ENCODE measurements at regions not wholly inside any gene's neighbourhood (a gene's known extent, or its start where the extent isn't known, plus 50 kb on each side); places are given as distances from the start of the nearest gene placed in this dataset.

DNA sequence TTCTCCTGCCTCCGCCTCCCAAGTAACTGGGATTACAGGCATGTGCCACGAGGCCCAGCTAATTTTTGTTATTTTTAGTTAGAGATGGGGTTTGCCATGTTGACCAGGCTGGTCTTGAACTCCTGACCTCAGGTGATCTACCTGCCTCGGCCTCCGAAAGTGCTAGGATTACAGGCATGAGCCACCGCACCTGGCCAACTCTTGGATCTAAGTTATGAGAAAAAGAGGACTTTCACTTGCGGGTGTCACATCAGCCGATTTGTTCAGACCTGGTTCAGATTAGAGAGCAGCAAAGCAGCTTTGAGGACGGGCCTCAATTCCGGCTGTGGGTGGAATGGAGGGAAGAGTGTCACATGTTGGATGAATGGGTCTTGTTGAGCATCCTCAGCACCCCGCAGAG, 61.0 kb upstream of the FGFR2 start:
- Histone ChIP-seq H3K27me3 (ENCODE audit: control insufficient read depth in 2 of 2, insufficient read depth in 2 of 2, low read length in 2 of 2) (no peaks in the 10 kb centered on the region), H3K36me3 (replicated peaks in 1 of 2; ENCODE audit: control insufficient read depth in 1 of 2, insufficient read depth in 2 of 2, low read length in 2 of 2) (no peaks in the 10 kb centered on the region), H3K9me3 (replicated peaks in 1 of 2; ENCODE audit: control insufficient read depth in 1 of 2, insufficient read depth in 1 of 2, low read length in 2 of 2) (no peaks in the 10 kb centered on the region), H4K20me1 (ENCODE audit: insufficient read depth, low read length) (no peaks in the 10 kb centered on the region), H3K27ac (ENCODE audit: low read depth in 1 of 2, low read length in 2 of 2) (no peak overlapping the region), H3K9ac (ENCODE audit: insufficient read depth, low read length, poor library complexity, severe bottlenecking) (no peak overlapping the region), H3K79me2 (ENCODE audit: insufficient read depth, low read length) (no peaks in the 10 kb centered on the region), H2AFZ (ENCODE audit: insufficient read depth, low read depth, low read length, poor library complexity, severe bottlenecking) (no peak overlapping the region), H3K4me2 (replicated peaks; ENCODE audit: extremely low read depth, low read length, poor library complexity, severe bottlenecking) (no peak overlapping the region), H3K4me1 (ENCODE audit: control insufficient read depth in 1 of 2, insufficient read depth in 2 of 2, low read length in 2 of 2) (no peaks in the 10 kb centered on the region), H3K4me3 (replicated peaks in 1 of 3; ENCODE audit: low read depth in 2 of 3, low read length in 3 of 3) (no peak overlapping the region)
- H3K36me3 Mint-ChIP-seq: no peaks in the 10 kb centered on the region
- H3K9me3 Mint-ChIP-seq: peaks cover 0 to 10% (median 2%) of the 10 kb centered on the region in 7 donors
- intact Hi-C loops (cut with micrococcal nuclease): no loop called here
- no peak for DNase-seq
- no peak overlapping the region for H3K27ac Mint-ChIP-seq
- peaks cover 3 to 7% (median 4%) of the 10 kb centered on the region in 3 donors for H3K27me3 Mint-ChIP-seq (ENCODE audit: low read depth in 3 of 3)
- no peak overlapping the region for H3K4me3 Mint-ChIP-seq
- WGBS (ENCODE audit: insufficient coverage): 95% methylated on average over 8 of the region's 10 CpGs
- no peaks in the 10 kb centered on the region for H3K4me1 Mint-ChIP-seq
- no peak for TF ChIP-seq CTCF (IDR thresholded peaks at IDR 0.05)

DNA sequence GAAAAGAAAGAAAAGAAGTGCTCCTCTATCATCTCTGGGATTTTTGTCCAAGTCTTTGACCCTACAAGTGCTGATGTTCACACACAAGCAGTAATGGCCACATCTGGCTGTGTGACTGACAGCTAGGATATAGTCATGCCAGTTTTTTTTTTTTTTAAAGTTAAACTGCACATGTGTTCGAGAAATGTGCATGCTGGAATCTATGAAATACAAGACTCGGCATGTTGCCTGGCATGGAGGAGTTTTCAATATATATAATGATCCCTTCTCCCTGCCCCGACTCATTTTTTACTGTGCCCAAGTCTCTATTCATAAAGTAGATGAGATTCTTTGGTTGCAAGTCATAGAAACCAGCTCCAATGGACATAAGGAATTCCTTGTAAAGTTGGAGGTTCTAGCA, 60.4 kb upstream of the FGFR2 start:
- H3K27me3 ChIP-seq (ENCODE audit: control insufficient read depth in 2 of 2, insufficient read depth in 2 of 2, low read length in 2 of 2): no peaks in the 10 kb centered on the region

More for the DNA sequence above, 60.4 kb upstream of the FGFR2 start:
- H3K27ac Mint-ChIP-seq: no peak overlapping the region
- no peak for TF ChIP-seq CTCF (IDR thresholded peaks at IDR 0.05)
- intact Hi-C loops (cut with micrococcal nuclease): no loop called here
- peaks cover 3 to 7% (median 4%) of the 10 kb centered on the region in 3 donors for H3K27me3 Mint-ChIP-seq (ENCODE audit: low read depth in 3 of 3)
- Histone ChIP-seq H3K9ac (ENCODE audit: insufficient read depth, low read length, poor library complexity, severe bottlenecking) (no peak overlapping the region), H3K4me3 (replicated peaks in 1 of 3; ENCODE audit: low read depth in 2 of 3, low read length in 3 of 3) (no peak overlapping the region), H3K4me1 (ENCODE audit: control insufficient read depth in 1 of 2, insufficient read depth in 2 of 2, low read length in 2 of 2) (no peaks in the 10 kb centered on the region), H4K20me1 (ENCODE audit: insufficient read depth, low read length) (no peaks in the 10 kb centered on the region), H3K9me3 (replicated peaks in 1 of 2; ENCODE audit: control insufficient read depth in 1 of 2, insufficient read depth in 1 of 2, low read length in 2 of 2) (no peaks in the 10 kb centered on the region), H2AFZ (ENCODE audit: insufficient read depth, low read depth, low read length, poor library complexity, severe bottlenecking) (no peak overlapping the region), H3K36me3 (replicated peaks in 1 of 2; ENCODE audit: control insufficient read depth in 1 of 2, insufficient read depth in 2 of 2, low read length in 2 of 2) (no peaks in the 10 kb centered on the region), H3K27ac (ENCODE audit: low read depth in 1 of 2, low read length in 2 of 2) (no peak overlapping the region), H3K4me2 (replicated peaks; ENCODE audit: extremely low read depth, low read length, poor library complexity, severe bottlenecking) (no peak overlapping the region), H3K79me2 (ENCODE audit: insufficient read depth, low read length) (no peaks in the 10 kb centered on the region)
- no CpG with 5 or more reads among the region's 3 CpGs for WGBS (ENCODE audit: insufficient coverage)
- H3K36me3 Mint-ChIP-seq: no peaks in the 10 kb centered on the region
- no peak overlapping the region for H3K4me3 Mint-ChIP-seq
- no peaks in the 10 kb centered on the region for H3K4me1 Mint-ChIP-seq
- no peak for DNase-seq
- H3K9me3 Mint-ChIP-seq: peaks cover 0 to 10% (median 1%) of the 10 kb centered on the region in 7 donors

Data from CD14-positive monocyte (primary cell).